ENCODE measurements at regions not wholly inside any gene's neighbourhood (a gene's known extent, or its start where the extent isn't known, plus 50 kb on each side); places are given as distances from the start of the nearest gene placed in this dataset.

GRCh38 chr4:189301692-189302091 is 639.0 kb upstream of the FRG1 start:
- no peak for TF ChIP-seq CTCF (IDR thresholded peaks at IDR 0.05)
- Histone ChIP-seq H3K4me3 (no peak overlapping the region), H3K27ac (no peak overlapping the region), H3K4me1 (no peaks in the 10 kb centered on the region), H3K36me3 (no peaks in the 10 kb centered on the region), H3K27me3 (no peaks in the 10 kb centered on the region), H3K9me3 (no peaks in the 10 kb centered on the region)
- no peak for DNase-seq
- intact Hi-C loops (cut with DNase I; ENCODE audit: low total_unique reads), result no loop called here

- Histone ChIP-seq H3K27ac (no peak overlapping the region), H3K9me3 (no peaks in the 10 kb centered on the region), H3K27me3 (no peaks in the 10 kb centered on the region), H3K36me3 (no peaks in the 10 kb centered on the region), H3K4me3 (no peak overlapping the region), H3K4me1 (no peaks in the 10 kb centered on the region)
- intact Hi-C loops (cut with DNase I; ENCODE audit: low total_unique reads), result no loop called here
- no peak for DNase-seq
- TF ChIP-seq CTCF (IDR thresholded peaks at IDR 0.05), result no peak
Observed at GRCh38 chr4:189302719-189303118, 638.0 kb upstream of the FRG1 start.

GRCh38 chr4:189304167-189304566 is 636.5 kb upstream of the FRG1 start:
- no peaks in the 10 kb centered on the region for H3K4me1 ChIP-seq
- DNase-seq, result no peak
- no peak overlapping the region for H3K4me3 ChIP-seq
- no peaks in the 10 kb centered on the region for H3K9me3 ChIP-seq
- no peak overlapping the region for H3K27ac ChIP-seq
- intact Hi-C loops (cut with DNase I; ENCODE audit: low total_unique reads), result no loop called here
- TF ChIP-seq CTCF (IDR thresholded peaks at IDR 0.05), result no peak
- H3K36me3 ChIP-seq, result no peaks in the 10 kb centered on the region
- no peaks in the 10 kb centered on the region for H3K27me3 ChIP-seq

- H3K4me3 ChIP-seq, result no peak overlapping the region
- H3K27me3 ChIP-seq, result no peaks in the 10 kb centered on the region
- intact Hi-C loops (cut with DNase I; ENCODE audit: low total_unique reads), result no loop called here
- DNase-seq, result no peak
- no peaks in the 10 kb centered on the region for H3K36me3 ChIP-seq
- H3K27ac ChIP-seq, result no peak overlapping the region
- H3K4me1 ChIP-seq, result no peaks in the 10 kb centered on the region
- no peak for TF ChIP-seq CTCF (IDR thresholded peaks at IDR 0.05)
- no peaks in the 10 kb centered on the region for H3K9me3 ChIP-seq
Observed at GRCh38 chr4:189304809-189305208, 635.9 kb upstream of the FRG1 start.

GRCh38 chr4:189305500-189305899 is 635.2 kb upstream of the FRG1 start:
- Histone ChIP-seq H3K36me3 (no peaks in the 10 kb centered on the region), H3K27me3 (no peaks in the 10 kb centered on the region), H3K4me1 (no peaks in the 10 kb centered on the region), H3K9me3 (no peaks in the 10 kb centered on the region), H3K4me3 (no peak overlapping the region), H3K27ac (no peak overlapping the region)
- intact Hi-C loops (cut with DNase I; ENCODE audit: low total_unique reads), result no loop called here
- no peak for DNase-seq
- TF ChIP-seq CTCF (IDR thresholded peaks at IDR 0.05), result no peak

- intact Hi-C loops (cut with DNase I; ENCODE audit: low total_unique reads), result no loop called here
- H3K27me3 ChIP-seq, result no peaks in the 10 kb centered on the region
- no peak overlapping the region for H3K27ac ChIP-seq
- H3K4me3 ChIP-seq, result no peak overlapping the region
- TF ChIP-seq CTCF (IDR thresholded peaks at IDR 0.05), result no peak
- DNase-seq, result no peak
- no peaks in the 10 kb centered on the region for H3K36me3 ChIP-seq
- no peaks in the 10 kb centered on the region for H3K4me1 ChIP-seq
- no peaks in the 10 kb centered on the region for H3K9me3 ChIP-seq
Observed at GRCh38 chr4:189311251-189311650, 629.4 kb upstream of the FRG1 start.
